ENCODE measurements at regions not wholly inside any gene's neighbourhood (a gene's known extent, or its start where the extent isn't known, plus 50 kb on each side); places are given as distances from the start of the nearest gene placed in this dataset.
"Not testable (repeated sequence)": the region's sequence is repeated elsewhere in the genome, so short reads cannot be mapped to it uniquely, and the experiment has no call there.

GRCh38 chr6:112927641-112928320, 580.7 kb downstream of the RFPL4B start:
- DNase-seq (ENCODE audit: low read depth in 2 of 2, low spot score in 1 of 2), result no peak

GRCh38 chr6:112929641-112930040, 582.5 kb downstream of the RFPL4B start:
- no peak for DNase-seq (ENCODE audit: low read depth in 2 of 2, low spot score in 1 of 2)

- no peak for DNase-seq (ENCODE audit: low read depth in 2 of 2, low spot score in 1 of 2)
These were observed 584.7 kb downstream of the RFPL4B start for GRCh38 chr6:112931832-112932231.

GRCh38 chr6:112933947-112934346, 586.8 kb downstream of the RFPL4B start:
- no peak for DNase-seq (ENCODE audit: low read depth in 2 of 2, low spot score in 1 of 2)

GRCh38 chr6:112934433-112935327, 587.5 kb downstream of the RFPL4B start:
- DNase-seq (ENCODE audit: low read depth in 2 of 2, low spot score in 1 of 2), result no peak

- no peak for DNase-seq (ENCODE audit: low read depth in 2 of 2, low spot score in 1 of 2)
These were observed 588.4 kb downstream of the RFPL4B start for GRCh38 chr6:112935402-112936078.

GRCh38 chr6:112936079-112936472, 588.9 kb downstream of the RFPL4B start:
- DNase-seq (ENCODE audit: low read depth in 2 of 2, low spot score in 1 of 2), result no peak

GRCh38 chr6:112936504-112936903, 589.4 kb downstream of the RFPL4B start:
- no peak for DNase-seq (ENCODE audit: low read depth in 2 of 2, low spot score in 1 of 2)

GRCh38 chr6:112937690-112938089, 590.6 kb downstream of the RFPL4B start:
- DNase-seq (ENCODE audit: low read depth in 2 of 2, low spot score in 1 of 2), result not testable (repeated sequence)

GRCh38 chr6:112938650-112939049, 591.5 kb downstream of the RFPL4B start:
- no peak for DNase-seq (ENCODE audit: low read depth in 2 of 2, low spot score in 1 of 2)

GRCh38 chr6:112939563-112939962, 592.4 kb downstream of the RFPL4B start:
- DNase-seq (ENCODE audit: low read depth in 2 of 2, low spot score in 1 of 2), result no peak

- no peak for DNase-seq (ENCODE audit: low read depth in 2 of 2, low spot score in 1 of 2)
These were observed 594.5 kb downstream of the RFPL4B start for GRCh38 chr6:112941613-112942012.

- DNase-seq (ENCODE audit: low read depth in 2 of 2, low spot score in 1 of 2), result no peak
These were observed 598.9 kb downstream of the RFPL4B start for GRCh38 chr6:112946051-112946450.

GRCh38 chr6:112947507-112947906, 600.4 kb downstream of the RFPL4B start:
- no peak for DNase-seq (ENCODE audit: low read depth in 2 of 2, low spot score in 1 of 2)

GRCh38 chr6:112951829-112952228, 604.7 kb downstream of the RFPL4B start:
- DNase-seq (ENCODE audit: low read depth in 2 of 2, low spot score in 1 of 2), result no peak

GRCh38 chr6:112955743-112956142, 608.6 kb downstream of the RFPL4B start:
- DNase-seq (ENCODE audit: low read depth in 2 of 2, low spot score in 1 of 2), result not testable (repeated sequence)

- DNase-seq (ENCODE audit: low read depth in 2 of 2, low spot score in 1 of 2), result no peak
These were observed 609.8 kb downstream of the RFPL4B start for GRCh38 chr6:112956696-112957535.

GRCh38 chr6:112957536-112957916, 610.4 kb downstream of the RFPL4B start:
- no peak for DNase-seq (ENCODE audit: low read depth in 2 of 2, low spot score in 1 of 2)

GRCh38 chr6:112960130-112960529, 613.0 kb downstream of the RFPL4B start:
- DNase-seq (ENCODE audit: low read depth in 2 of 2, low spot score in 1 of 2), result not testable (repeated sequence)

GRCh38 chr6:112967974-112968373, 620.8 kb downstream of the RFPL4B start:
- DNase-seq (ENCODE audit: low read depth in 2 of 2, low spot score in 1 of 2), result no peak

- no peak for DNase-seq (ENCODE audit: low read depth in 2 of 2, low spot score in 1 of 2)
These were observed 624.5 kb downstream of the RFPL4B start for GRCh38 chr6:112971651-112972050.

Data from stimulated activated CD8-positive, alpha-beta memory T cell treated with anti-CD3 and anti-CD28 coated beads, Interleukin-4, amount 100 ng/mL, for 4 hours (primary cell).